ENCODE measurements at regions not wholly inside any gene's neighbourhood (a gene's known extent, or its start where the extent isn't known, plus 50 kb on each side); places are given as distances from the start of the nearest gene placed in this dataset.
A peak's percentile ranks its signal among the peaks of the same experiment; 100 is the strongest.

- peak; percentile 3 for DNase-seq
Observed at GRCh38 chr4:19879330-19879729, 372.4 kb upstream of the SLIT2 start.

GRCh38 chr4:19857991-19858390 is 393.7 kb upstream of the SLIT2 start:
- no peak for DNase-seq

- DNase-seq = peak; percentile 45
Observed at GRCh38 chr4:19857380-19857779, 394.3 kb upstream of the SLIT2 start.

- DNase-seq = no peak
Observed at GRCh38 chr4:19850909-19851308, 400.8 kb upstream of the SLIT2 start.

GRCh38 chr4:19844446-19844845 is 407.3 kb upstream of the SLIT2 start:
- DNase-seq = no peak

GRCh38 chr4:19842471-19842870 is 409.2 kb upstream of the SLIT2 start:
- DNase-seq = no peak

- no peak for DNase-seq
Observed at GRCh38 chr4:19838858-19839257, 412.8 kb upstream of the SLIT2 start.

- DNase-seq = no peak
Observed at GRCh38 chr4:19835429-19835828, 416.3 kb upstream of the SLIT2 start.

DNA sequence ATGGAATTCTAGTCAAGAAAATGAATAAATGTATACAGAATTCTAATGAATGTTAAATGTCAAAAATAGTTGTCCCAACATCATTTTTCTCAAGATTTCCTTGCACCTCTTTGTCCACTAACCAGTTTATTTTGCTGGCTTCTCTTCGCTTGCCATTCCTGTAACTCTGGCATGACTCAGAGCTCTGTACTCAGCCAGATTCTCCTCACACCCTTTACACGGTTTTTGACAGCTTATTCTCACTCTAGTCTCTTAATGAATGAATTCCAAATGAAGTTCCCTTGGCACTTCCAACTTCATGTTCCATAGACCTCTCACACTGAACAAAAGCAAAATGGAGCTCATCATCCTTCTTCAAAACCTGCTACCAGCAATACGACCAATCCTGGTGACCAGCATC is 419.3 kb upstream of the SLIT2 start:
- no peak for DNase-seq

GRCh38 chr4:19831644-19832285 is 419.9 kb upstream of the SLIT2 start:
- no peak for DNase-seq

DNA sequence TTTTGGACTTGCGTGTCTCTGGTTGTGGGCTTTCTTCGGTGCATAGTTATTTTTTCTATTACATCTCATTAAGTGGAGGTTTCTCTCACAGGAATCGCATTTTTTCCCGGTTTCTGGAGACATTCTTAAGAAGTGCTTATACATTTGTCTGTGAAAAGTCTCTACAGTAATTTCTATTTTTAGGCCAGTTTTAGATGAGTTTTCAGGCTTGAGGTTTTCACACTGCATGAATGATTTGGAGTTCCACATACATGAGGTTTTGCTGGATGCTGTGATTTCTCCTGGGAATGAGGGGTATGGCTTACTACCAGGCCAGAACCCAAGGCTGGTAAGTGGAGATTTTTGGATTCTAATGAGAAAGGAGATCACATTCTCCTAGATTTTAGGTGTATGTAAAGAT is 422.6 kb upstream of the SLIT2 start:
- no peak for DNase-seq

- DNase-seq = no peak
Observed at GRCh38 chr4:19823781-19824180, 427.9 kb upstream of the SLIT2 start.

DNA sequence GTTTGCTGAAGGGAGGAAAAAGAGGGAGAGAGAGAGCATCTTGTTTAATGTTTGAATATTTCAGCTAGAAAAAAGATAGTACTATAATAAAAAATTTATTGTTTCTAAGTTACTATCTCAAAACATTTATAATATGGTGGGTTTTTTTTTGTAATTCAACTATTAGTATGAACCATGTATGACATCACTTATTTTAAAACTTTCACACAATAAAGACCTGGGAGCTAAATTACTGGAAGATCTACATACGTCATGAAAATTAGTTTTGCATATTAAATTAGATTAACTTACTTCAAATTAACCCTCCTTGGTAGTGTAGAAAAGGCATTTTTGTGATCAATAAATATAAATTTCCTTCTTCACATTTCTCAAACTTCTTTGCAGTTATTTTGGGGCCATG is 432.0 kb upstream of the SLIT2 start:
- DNase-seq = no peak

GRCh38 chr4:19809989-19810388 is 441.7 kb upstream of the SLIT2 start:
- no peak for DNase-seq

DNA sequence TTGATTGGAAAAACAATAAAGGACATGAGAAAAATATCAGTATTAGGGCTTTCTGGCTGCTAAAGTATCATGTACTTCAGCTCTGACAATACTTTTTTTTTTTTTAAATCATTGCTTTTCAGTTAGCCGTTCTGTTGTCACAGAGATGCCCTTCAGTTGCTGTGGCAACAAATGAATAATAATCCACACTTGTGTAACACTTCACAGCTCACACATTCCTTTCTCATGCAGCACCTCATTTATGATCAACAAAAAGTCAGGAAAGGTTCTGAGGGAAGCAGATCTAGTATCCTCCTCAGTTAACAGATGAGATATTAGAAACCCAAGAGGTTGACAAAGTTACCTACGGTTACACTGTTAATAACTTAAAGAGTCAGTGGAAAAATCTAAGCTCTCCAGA is 444.2 kb upstream of the SLIT2 start:
- DNase-seq = no peak

DNA sequence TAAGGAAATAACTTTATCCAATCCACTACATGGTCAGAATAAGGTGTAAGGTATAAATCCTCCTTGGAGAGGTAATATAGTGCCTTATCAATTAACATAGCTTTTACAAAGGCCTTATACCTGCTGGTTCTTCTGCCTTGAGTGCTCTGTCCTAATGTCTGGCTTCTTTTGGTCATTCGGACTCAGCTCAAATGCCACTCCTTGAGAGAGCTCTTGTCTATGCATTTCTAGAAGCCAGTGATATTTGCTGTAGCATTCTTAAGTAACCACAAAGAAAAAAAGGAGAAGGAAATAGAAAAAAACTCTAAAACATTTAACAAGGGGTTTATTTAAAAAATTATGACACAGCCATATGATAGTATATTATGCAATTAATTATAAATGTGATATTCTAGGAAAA is 444.8 kb upstream of the SLIT2 start:
- no peak for DNase-seq

DNA sequence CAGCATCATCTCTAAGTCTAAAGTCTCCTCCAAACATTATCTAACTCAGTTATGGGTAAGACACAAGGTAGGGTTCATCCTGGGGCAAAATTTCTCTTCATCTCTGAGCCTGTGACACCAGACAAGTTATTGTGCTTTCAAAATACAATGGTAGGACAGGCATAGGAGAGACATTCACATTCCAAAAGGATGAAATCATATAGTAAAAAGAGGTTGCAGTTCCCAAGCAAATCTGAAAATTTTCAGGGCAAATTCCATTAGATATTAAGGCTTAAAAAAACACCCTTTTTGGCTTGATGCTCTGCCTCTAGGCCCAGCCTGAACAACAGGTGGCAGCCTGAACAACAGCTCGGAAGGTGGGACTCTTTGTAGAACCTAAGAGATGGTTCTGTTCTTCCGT is 448.3 kb upstream of the SLIT2 start:
- no peak for DNase-seq

- DNase-seq = no peak
Observed at GRCh38 chr4:19793831-19794230, 457.9 kb upstream of the SLIT2 start.

- no peak for DNase-seq
Observed at GRCh38 chr4:19791422-19792123, 460.1 kb upstream of the SLIT2 start.

DNA sequence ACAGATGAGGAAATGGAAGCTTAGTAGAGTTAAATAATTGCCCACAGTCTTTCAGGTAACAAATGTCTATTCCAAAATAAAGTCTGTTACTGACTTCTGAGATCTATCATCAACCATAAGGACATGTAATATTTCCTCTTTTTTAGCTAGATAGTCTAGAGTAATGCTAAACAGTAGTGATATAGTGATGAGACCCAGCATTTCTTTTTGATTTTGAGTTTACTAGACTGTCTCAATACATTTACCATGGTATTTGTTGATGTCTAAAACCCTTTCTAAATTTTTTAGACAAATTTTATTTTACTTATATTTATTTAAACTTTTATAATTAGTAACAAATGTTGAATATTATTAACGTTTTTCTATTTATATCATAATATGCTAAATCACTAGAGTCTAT is 465.1 kb upstream of the SLIT2 start:
- DNase-seq = no peak

DNA sequence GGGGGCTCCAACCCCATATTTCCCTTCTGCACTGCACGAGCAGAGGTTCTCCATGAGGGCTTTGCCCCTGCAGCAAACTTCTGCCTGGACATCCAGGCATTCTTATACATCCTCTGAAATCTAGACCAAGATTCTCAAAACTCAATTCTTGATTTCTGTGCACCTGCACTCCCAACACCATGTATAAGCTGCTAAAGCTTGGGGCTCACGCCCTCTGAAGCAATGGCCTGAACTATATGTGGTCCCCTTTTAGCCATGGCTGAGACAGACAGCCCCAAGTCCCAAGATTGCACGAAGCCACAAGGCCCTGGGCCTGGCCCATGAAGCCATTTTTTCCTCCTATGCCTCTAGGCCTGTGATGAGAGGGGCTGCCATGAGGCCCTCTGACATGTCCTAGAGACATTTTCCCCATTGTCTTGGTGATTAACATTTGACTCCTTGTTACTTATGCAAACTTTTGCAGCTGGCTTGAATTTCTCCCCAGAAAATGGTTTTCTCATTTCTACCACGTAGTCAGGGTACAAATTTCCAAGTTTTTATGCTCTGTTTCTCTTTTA is 468.0 kb upstream of the SLIT2 start:
- DNase-seq = no peak

- DNase-seq = no peak
Observed at GRCh38 chr4:19780871-19781270, 470.8 kb upstream of the SLIT2 start.

GRCh38 chr4:19776929-19777328 is 474.8 kb upstream of the SLIT2 start:
- no peak for DNase-seq

DNA sequence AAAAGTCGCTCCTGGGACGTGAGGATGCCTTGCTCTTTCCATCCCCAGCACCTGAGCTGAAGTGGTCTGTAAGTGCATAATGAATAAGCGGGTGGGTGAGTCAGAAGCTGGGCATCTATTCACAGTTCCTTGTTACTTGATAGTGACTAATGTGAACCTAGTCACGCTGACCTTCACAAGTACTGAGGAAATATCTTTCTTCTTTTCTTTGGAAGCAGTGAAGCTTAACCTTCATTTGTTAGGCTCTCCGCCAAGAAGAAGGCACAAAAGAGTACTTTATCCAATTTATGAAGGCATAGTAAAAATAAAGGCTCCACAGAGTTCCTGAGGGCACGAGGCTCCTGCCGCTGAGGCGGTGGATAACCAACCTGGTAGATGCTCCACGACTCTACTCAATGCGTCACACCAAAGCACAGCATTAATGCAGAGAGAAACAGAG is 475.7 kb upstream of the SLIT2 start:
- peak; percentile 29 for DNase-seq
